ENCODE measurements at regions not wholly inside any gene's neighbourhood (a gene's known extent, or its start where the extent isn't known, plus 50 kb on each side); places are given as distances from the start of the nearest gene placed in this dataset.

DNA sequence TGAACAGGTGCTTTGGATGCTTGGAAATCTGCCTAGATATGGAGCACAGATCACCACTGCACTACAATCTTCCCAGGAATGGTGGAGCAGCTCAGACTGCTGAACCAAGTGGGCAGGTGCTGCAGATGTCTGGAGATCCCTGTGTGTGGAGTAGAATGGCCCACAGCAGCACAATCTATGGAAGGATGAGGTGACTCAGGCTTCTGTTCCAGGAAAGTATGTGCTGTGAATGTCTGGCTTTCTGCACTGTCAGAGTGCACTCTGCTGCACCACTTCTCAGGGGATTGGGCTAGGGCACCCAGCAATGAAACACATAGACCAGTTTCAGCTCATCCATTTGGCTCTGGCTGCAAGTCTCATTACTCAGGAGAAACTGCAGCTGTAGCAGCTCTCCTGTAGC is 865.4 kb upstream of the NXPH2 start:
- Histone ChIP-seq H3K79me2 (ENCODE audit: insufficient read depth, low read length) (no peaks in the 10 kb centered on the region), H3K27me3 (ENCODE audit: insufficient read depth, low read length, poor library complexity) (no peaks in the 10 kb centered on the region), H2AFZ (ENCODE audit: low read depth, low read length) (no peak overlapping the region), H3K36me3 (ENCODE audit: insufficient read depth, low read length) (no peaks in the 10 kb centered on the region), H3K4me2 (ENCODE audit: insufficient read depth, low read length) (no peak overlapping the region), H3K9ac (ENCODE audit: low read depth, low read length) (no peak overlapping the region), H3K27ac (ENCODE audit: low read length) (no peak overlapping the region), H3K4me3 (ENCODE audit: low read depth in 1 of 2, low read length in 2 of 2) (no peak overlapping the region), H3K4me1 (ENCODE audit: insufficient read depth, low read length) (no peaks in the 10 kb centered on the region), H3K9me3 (ENCODE audit: insufficient read depth, low read length, severe bottlenecking) (no peaks in the 10 kb centered on the region), H4K20me1 (ENCODE audit: insufficient read depth, low read length) (no peaks in the 10 kb centered on the region)
- DNase-seq (no peak), ATAC-seq (ENCODE audit: insufficient read depth, low read depth) (no peak)
- TF ChIP-seq CTCF (IDR thresholded peaks at IDR 0.05; ENCODE audit: borderline replicate concordance, extremely low read depth, low read length, poor library complexity, severe bottlenecking) (no peak), EZH2 (IDR thresholded peaks at IDR 0.05; ENCODE audit: borderline replicate concordance, low read depth, low read length, severe bottlenecking) (no peak)

- H3K27me3 ChIP-seq (ENCODE audit: insufficient read depth, low read length, poor library complexity), result no peaks in the 10 kb centered on the region
- no peak overlapping the region for H3K9ac ChIP-seq (ENCODE audit: low read depth, low read length)
- no peak for DNase-seq
- no peaks in the 10 kb centered on the region for H3K9me3 ChIP-seq (ENCODE audit: insufficient read depth, low read length, severe bottlenecking)
- no peak overlapping the region for H3K4me3 ChIP-seq (ENCODE audit: low read depth in 1 of 2, low read length in 2 of 2)
- no peak for ATAC-seq (ENCODE audit: insufficient read depth, low read depth)
- no peaks in the 10 kb centered on the region for H3K79me2 ChIP-seq (ENCODE audit: insufficient read depth, low read length)
- no peak for TF ChIP-seq CTCF (IDR thresholded peaks at IDR 0.05; ENCODE audit: borderline replicate concordance, extremely low read depth, low read length, poor library complexity, severe bottlenecking)
- TF ChIP-seq EZH2 (IDR thresholded peaks at IDR 0.05; ENCODE audit: borderline replicate concordance, low read depth, low read length, severe bottlenecking), result no peak
- H3K4me1 ChIP-seq (ENCODE audit: insufficient read depth, low read length), result no peaks in the 10 kb centered on the region
- H3K4me2 ChIP-seq (ENCODE audit: insufficient read depth, low read length), result no peak overlapping the region
- no peak overlapping the region for H2AFZ ChIP-seq (ENCODE audit: low read depth, low read length)
- no peaks in the 10 kb centered on the region for H3K36me3 ChIP-seq (ENCODE audit: insufficient read depth, low read length)
- no peaks in the 10 kb centered on the region for H4K20me1 ChIP-seq (ENCODE audit: insufficient read depth, low read length)
- H3K27ac ChIP-seq (ENCODE audit: low read length), result no peak overlapping the region
These were observed 862.9 kb upstream of the NXPH2 start for GRCh38 chr2:139643139-139643538.

DNA sequence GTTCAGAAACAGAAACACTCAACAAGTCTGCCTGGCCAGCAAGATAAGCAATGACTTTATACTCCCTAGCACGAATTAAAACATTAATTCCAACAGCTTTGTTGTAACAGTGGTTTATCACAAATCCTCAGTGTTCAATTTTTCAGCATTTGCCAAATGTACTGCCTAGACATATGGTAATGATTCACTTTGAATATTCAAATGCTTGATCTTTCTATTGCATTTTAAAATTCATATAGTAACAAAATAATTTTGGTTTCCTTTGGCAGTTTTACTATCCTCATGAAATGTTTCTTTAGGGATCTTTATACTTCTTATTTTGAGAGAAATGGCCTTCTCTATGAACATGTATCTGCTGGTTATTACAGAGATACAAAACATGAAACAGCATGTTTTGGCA is 851.8 kb upstream of the NXPH2 start:
- no peak overlapping the region for H3K4me2 ChIP-seq (ENCODE audit: insufficient read depth, low read length)
- DNase-seq (no peak), ATAC-seq (ENCODE audit: insufficient read depth, low read depth) (no peak)
- H3K4me1 ChIP-seq (ENCODE audit: insufficient read depth, low read length), result no peaks in the 10 kb centered on the region
- TF ChIP-seq CTCF (IDR thresholded peaks at IDR 0.05; ENCODE audit: borderline replicate concordance, extremely low read depth, low read length, poor library complexity, severe bottlenecking) (no peak), EZH2 (IDR thresholded peaks at IDR 0.05; ENCODE audit: borderline replicate concordance, low read depth, low read length, severe bottlenecking) (no peak)
- no peaks in the 10 kb centered on the region for H3K79me2 ChIP-seq (ENCODE audit: insufficient read depth, low read length)
- H2AFZ ChIP-seq (ENCODE audit: low read depth, low read length), result no peak overlapping the region
- no peak overlapping the region for H3K4me3 ChIP-seq (ENCODE audit: low read depth in 1 of 2, low read length in 2 of 2)
- H3K9ac ChIP-seq (ENCODE audit: low read depth, low read length), result no peak overlapping the region
- H3K36me3 ChIP-seq (ENCODE audit: insufficient read depth, low read length), result no peaks in the 10 kb centered on the region
- H3K9me3 ChIP-seq (ENCODE audit: insufficient read depth, low read length, severe bottlenecking), result no peaks in the 10 kb centered on the region
- no peaks in the 10 kb centered on the region for H4K20me1 ChIP-seq (ENCODE audit: insufficient read depth, low read length)
- H3K27me3 ChIP-seq (ENCODE audit: insufficient read depth, low read length, poor library complexity), result no peaks in the 10 kb centered on the region
- no peak overlapping the region for H3K27ac ChIP-seq (ENCODE audit: low read length)

DNA sequence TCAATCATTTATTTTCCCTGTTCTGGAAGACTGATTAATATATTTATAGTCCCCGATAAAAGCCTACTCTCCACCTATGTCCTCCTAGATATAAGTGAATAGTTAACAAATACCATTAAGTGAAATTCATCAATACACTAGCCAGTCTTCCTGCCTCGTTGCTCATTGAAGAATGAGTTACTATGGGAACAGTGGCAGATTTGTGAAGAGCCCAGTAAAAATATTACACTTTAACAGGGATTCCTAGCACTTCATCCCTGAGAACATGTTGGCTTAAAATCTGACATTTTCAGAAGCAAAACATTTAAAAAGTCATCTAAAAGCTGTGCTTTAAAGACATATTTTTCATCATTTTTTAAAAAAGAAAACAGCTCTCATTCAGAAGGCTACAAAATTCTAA is 848.7 kb upstream of the NXPH2 start:
- Histone ChIP-seq H3K4me1 (ENCODE audit: insufficient read depth, low read length) (no peaks in the 10 kb centered on the region), H3K79me2 (ENCODE audit: insufficient read depth, low read length) (no peaks in the 10 kb centered on the region), H3K4me2 (ENCODE audit: insufficient read depth, low read length) (no peak overlapping the region), H2AFZ (ENCODE audit: low read depth, low read length) (no peak overlapping the region), H3K9ac (ENCODE audit: low read depth, low read length) (no peak overlapping the region), H3K27me3 (ENCODE audit: insufficient read depth, low read length, poor library complexity) (no peaks in the 10 kb centered on the region), H3K27ac (ENCODE audit: low read length) (no peak overlapping the region), H3K9me3 (ENCODE audit: insufficient read depth, low read length, severe bottlenecking) (no peaks in the 10 kb centered on the region), H4K20me1 (ENCODE audit: insufficient read depth, low read length) (no peaks in the 10 kb centered on the region), H3K36me3 (ENCODE audit: insufficient read depth, low read length) (no peaks in the 10 kb centered on the region), H3K4me3 (ENCODE audit: low read depth in 1 of 2, low read length in 2 of 2) (no peak overlapping the region)
- ATAC-seq (ENCODE audit: insufficient read depth, low read depth), result no peak
- DNase-seq, result no peak
- TF ChIP-seq EZH2 (IDR thresholded peaks at IDR 0.05; ENCODE audit: borderline replicate concordance, low read depth, low read length, severe bottlenecking), result no peak
- no peak for TF ChIP-seq CTCF (IDR thresholded peaks at IDR 0.05; ENCODE audit: borderline replicate concordance, extremely low read depth, low read length, poor library complexity, severe bottlenecking)

Measured in DND-41 (cell line).